Esophagus squamous epithelium (tissue), 5 donors: ENCODE measurements at regions not wholly inside any gene's neighbourhood (a gene's known extent, or its start where the extent isn't known, plus 50 kb on each side); places are given as distances from the start of the nearest gene placed in this dataset.

Experiments used
- DNase-seq: peaks from one replicate; lab custom pipeline; 2025; lab: John Stamatoyannopoulos, UW
- H3K27ac ChIP-seq, 4 donors: fragments of 200-600 bp; sonication (generic); one replicate each; pipeline ENCODE4 v1.5.1; 2016 to 2019; ENCODE audit warnings: mild to moderate bottlenecking in 1 of 4
- H3K27me3 ChIP-seq, 4 donors: fragments of 200-600 bp; sonication (generic); 1 replicate in 3 of 4; 2 replicates in 1 of 4; pipeline versions ENCODE4 v1.5.1 to v1.6.0; 2017 to 2021; ENCODE audit warnings: antibody characterized with exemption in 1 of 4
- H3K36me3 ChIP-seq, 3 donors: fragments of 200-600 bp; sonication (generic); one replicate each; pipeline ENCODE4 v1.5.1; 2016 to 2019
- H3K4me1 ChIP-seq, 3 donors: fragments of 200-600 bp; sonication (generic); one replicate each; pipeline ENCODE4 v1.5.1; 2017 to 2019
- H3K4me3 ChIP-seq, 4 donors: fragments of 200-600 bp; sonication (generic); 1 replicate in 3 of 4; 2 replicates in 1 of 4; pipeline ENCODE4 v1.5.1; 2016 to 2019; ENCODE audit warnings: mild to moderate bottlenecking in 2 of 4, moderate library complexity in 1 of 4
- H3K9me3 ChIP-seq, 3 donors: fragments of 200-600 bp; sonication (generic); one replicate each; pipeline ENCODE4 v1.5.1; 2016 to 2019
- POLR2A ChIP-seq, 4 donors: fragments of 450-650 bp; IDR thresholded peaks; one replicate each; pipeline ENCODE4 v1.6.1; 2017; ENCODE audit warnings: antibody characterized with exemption in 4 of 4, mild to moderate bottlenecking in 4 of 4, moderate library complexity in 3 of 4
- WGBS, 2 donors: methylation state at CpG; one replicate each; pipeline ENCODE4 v1.1.5; 2018; 5-methylcytosine and 5-hydroxymethylcytosine counted together
- intact Hi-C: fragments of 100-400 bp; cut with DNase I; formaldehyde crosslinking; loops from one replicate; pipeline ENCODE4 v1.15.0; 2022
- TF ChIP-seq, protein P1 (sequence below), 6 experiments: fragments of 450-650 bp in 4 of 6; fragments of 200-600 bp in 2 of 6; sonication (generic) in 2 of 6; IDR thresholded peaks; one replicate each; pipeline ENCODE4 v1.5.1; 2016 to 2019; ENCODE audit warnings: antibody characterized with exemption in 6 of 6, mild to moderate bottlenecking in 4 of 6, moderate library complexity in 4 of 6
- donor health status: DM: yes; HTN: yes; CAD: no.

DNA sequence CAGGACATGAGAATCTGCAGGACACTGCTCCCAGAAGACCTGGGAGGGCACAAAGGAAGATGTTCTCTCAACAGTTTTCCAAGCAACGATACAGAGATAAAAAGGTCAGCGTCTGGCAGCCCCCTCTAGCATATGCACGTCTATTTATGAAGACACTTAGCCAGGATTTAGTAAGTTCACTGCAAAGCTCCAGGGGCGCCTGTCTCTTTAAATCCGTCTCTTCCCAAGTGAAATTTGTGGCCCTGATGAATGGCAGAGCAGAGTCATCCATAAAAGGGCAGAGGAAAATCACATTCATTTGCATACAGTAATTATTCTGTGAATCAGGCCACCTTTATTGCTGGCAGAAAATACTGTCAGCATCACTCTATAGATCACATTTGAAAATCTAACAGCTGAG, 390.9 kb upstream of the SMIM21 start:
- H3K27me3 ChIP-seq: no peaks in the 10 kb centered on the region
- no peaks in the 10 kb centered on the region for H3K36me3 ChIP-seq
- H3K4me3 ChIP-seq: no peak overlapping the region
- H3K9me3 ChIP-seq: no peaks in the 10 kb centered on the region
- TF ChIP-seq, protein P1, sequence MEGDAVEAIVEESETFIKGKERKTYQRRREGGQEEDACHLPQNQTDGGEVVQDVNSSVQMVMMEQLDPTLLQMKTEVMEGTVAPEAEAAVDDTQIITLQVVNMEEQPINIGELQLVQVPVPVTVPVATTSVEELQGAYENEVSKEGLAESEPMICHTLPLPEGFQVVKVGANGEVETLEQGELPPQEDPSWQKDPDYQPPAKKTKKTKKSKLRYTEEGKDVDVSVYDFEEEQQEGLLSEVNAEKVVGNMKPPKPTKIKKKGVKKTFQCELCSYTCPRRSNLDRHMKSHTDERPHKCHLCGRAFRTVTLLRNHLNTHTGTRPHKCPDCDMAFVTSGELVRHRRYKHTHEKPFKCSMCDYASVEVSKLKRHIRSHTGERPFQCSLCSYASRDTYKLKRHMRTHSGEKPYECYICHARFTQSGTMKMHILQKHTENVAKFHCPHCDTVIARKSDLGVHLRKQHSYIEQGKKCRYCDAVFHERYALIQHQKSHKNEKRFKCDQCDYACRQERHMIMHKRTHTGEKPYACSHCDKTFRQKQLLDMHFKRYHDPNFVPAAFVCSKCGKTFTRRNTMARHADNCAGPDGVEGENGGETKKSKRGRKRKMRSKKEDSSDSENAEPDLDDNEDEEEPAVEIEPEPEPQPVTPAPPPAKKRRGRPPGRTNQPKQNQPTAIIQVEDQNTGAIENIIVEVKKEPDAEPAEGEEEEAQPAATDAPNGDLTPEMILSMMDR (IDR thresholded peaks at IDR 0.05): no peak
- TF ChIP-seq POLR2A (IDR thresholded peaks at IDR 0.05): no peak
- H3K4me1 ChIP-seq: no peaks in the 10 kb centered on the region
- WGBS, 2 donors: 69 to 89% methylated on average over 3 to 5 of the region's 5 CpGs
- H3K27ac ChIP-seq: no peak overlapping the region
- intact Hi-C loops: no loop called here
- DNase-seq: no peak

DNA sequence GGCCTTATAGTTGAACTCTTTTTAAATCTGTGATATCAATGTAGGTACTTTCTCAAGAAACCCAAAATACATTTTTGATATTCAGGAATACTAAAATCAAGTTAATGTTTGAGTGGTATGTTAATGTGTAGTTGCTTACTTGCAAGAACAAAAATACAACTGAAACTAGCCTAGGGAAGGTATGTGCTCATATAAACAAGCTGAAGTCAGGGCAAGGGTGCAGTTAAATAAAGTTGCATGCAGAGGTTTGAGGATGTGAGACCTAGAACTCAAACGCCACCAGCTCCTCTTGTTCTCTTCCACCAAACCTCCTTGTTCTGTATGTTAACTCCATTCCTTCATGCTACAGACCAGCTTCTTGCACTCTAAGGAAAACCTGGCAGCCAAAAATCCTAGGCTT, 388.3 kb upstream of the SMIM21 start:
- no peak for TF ChIP-seq POLR2A (IDR thresholded peaks at IDR 0.05)
- TF ChIP-seq, protein P1 (IDR thresholded peaks at IDR 0.05): no peak
- H3K4me1 ChIP-seq: no peaks in the 10 kb centered on the region
- H3K27me3 ChIP-seq: no peaks in the 10 kb centered on the region
- H3K9me3 ChIP-seq: no peaks in the 10 kb centered on the region
- no peak overlapping the region for H3K4me3 ChIP-seq
- intact Hi-C loops: no loop called here
- no peaks in the 10 kb centered on the region for H3K36me3 ChIP-seq
- DNase-seq: no peak
- 86 to 92% methylated on average over 1 of the region's 1 CpG for WGBS, 2 donors
- no peak overlapping the region for H3K27ac ChIP-seq

DNA sequence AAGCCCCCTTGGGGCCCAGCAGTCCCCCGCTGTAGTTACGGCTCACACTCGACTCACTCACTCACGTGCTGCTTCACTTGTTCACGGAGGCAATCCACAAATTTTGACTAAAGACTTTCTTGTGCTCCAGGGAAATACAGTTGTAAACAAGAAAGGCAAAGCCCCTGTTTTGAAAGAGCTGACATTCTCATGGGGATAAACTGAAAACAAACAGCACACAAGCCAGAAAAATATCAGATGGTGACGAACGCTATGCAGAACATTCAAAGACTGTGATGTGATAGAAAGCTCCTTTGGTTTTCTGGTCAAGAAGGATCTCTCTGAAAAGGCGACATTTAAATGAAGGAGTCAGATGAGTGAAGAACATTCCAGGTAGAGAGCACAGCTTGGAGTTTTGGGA, 385.3 kb upstream of the SMIM21 start:
- Histone ChIP-seq H3K4me3 (no peak overlapping the region), H3K9me3 (no peaks in the 10 kb centered on the region), H3K36me3 (no peaks in the 10 kb centered on the region), H3K4me1 (no peaks in the 10 kb centered on the region), H3K27me3 (no peaks in the 10 kb centered on the region), H3K27ac (no peak overlapping the region)
- TF ChIP-seq POLR2A (IDR thresholded peaks at IDR 0.05): no peak
- TF ChIP-seq, protein P1 (IDR thresholded peaks at IDR 0.05): no peak
- DNase-seq: no peak
- intact Hi-C loops: no loop called here
- WGBS, 2 donors: 73 to 78% methylated on average over 3 to 5 of the region's 8 CpGs

DNA sequence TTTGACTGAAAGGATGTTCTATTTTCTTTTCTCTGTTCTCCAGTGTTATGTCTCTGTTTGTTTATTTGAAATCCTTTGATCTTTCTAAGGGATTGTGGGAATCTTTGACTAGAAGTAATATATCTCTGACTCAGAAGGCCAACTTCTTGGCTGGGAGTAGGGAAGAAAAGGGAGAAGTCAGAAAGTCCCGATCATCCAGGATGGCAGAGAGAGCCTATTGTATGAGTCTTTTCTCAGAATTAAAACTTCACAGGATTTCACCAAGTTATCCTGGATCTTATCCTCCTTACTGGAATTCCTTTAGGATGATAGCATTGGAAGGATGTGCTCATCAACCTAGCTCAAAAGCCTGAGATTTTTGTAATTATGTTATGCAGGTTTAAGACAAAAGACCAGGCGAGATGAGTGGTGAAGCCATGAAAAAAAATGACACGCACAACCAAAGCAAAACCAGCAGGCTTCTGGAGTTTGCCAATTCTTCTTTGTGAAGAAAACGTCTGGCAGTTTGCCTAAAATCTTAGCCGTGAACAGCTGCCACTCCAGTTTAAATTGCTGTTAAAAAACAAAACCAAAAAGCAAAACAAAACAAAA, 383.6 kb upstream of the SMIM21 start:
- Histone ChIP-seq H3K27ac (no peak overlapping the region), H3K27me3 (no peaks in the 10 kb centered on the region), H3K4me1 (no peaks in the 10 kb centered on the region), H3K4me3 (no peak overlapping the region), H3K36me3 (no peaks in the 10 kb centered on the region), H3K9me3 (no peaks in the 10 kb centered on the region)
- intact Hi-C loops: no loop called here
- TF ChIP-seq, protein P1 (IDR thresholded peaks at IDR 0.05): no peak
- no peak for TF ChIP-seq POLR2A (IDR thresholded peaks at IDR 0.05)
- 23 to 31% methylated on average over 5 of the region's 5 CpGs for WGBS, 2 donors
- no peak for DNase-seq

DNA sequence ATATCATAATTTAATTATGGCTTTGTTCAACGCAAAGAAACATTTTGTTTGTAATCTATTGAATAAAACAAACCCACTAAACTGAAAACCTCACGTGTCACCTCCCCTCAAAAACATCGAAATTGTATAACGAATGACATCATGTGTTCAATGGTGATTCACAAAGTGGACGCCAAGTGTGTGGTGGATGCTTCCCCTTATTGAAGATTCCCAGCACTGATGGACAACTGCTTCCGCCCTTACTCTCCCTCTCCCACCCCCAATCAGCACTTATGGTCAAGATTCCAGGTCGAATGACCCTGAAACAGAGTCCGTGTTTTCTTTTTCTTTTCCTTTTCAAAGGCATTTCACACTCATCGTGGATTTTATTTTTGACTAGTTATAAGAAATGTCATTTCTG, 383.0 kb upstream of the SMIM21 start:
- Histone ChIP-seq H3K27me3 (no peaks in the 10 kb centered on the region), H3K27ac (no peak overlapping the region), H3K4me3 (no peak overlapping the region), H3K36me3 (no peaks in the 10 kb centered on the region), H3K9me3 (no peaks in the 10 kb centered on the region), H3K4me1 (no peaks in the 10 kb centered on the region)
- 53 to 68% methylated on average over 9 of the region's 9 CpGs for WGBS, 2 donors
- intact Hi-C loops: no loop called here
- no peak for TF ChIP-seq POLR2A (IDR thresholded peaks at IDR 0.05)
- TF ChIP-seq, protein P1 (IDR thresholded peaks at IDR 0.05): no peak
- DNase-seq: no peak
